H1 (cell line): ENCODE measurements at regions not wholly inside any gene's neighbourhood (a gene's known extent, or its start where the extent isn't known, plus 50 kb on each side); places are given as distances from the start of the nearest gene placed in this dataset.

Experiments
- CHD7 ChIP-seq: fragments of 300-600 bp; sonication (generic); IDR thresholded peaks from 2 replicates; pipeline ENCODE4 v1.7.1; 2012; ENCODE audit warnings: low read length, moderate library complexity, mild to moderate bottlenecking, inconsistent platforms; ENCODE audit not compliant: insufficient replicate concordance
- SUZ12 ChIP-seq: fragments of 200-600 bp; sonication (generic); IDR thresholded peaks from 2 replicates; pipeline ENCODE4 v1.6.1; 2012; ENCODE audit warnings: mild to moderate bottlenecking, inconsistent platforms, low read length, moderate library complexity, mixed read lengths

GRCh38 chr6:113338644-113339043, 518.5 kb upstream of the MARCKS start (continued):
- TF ChIP-seq CHD7 (no peak), SUZ12 (no peak)
